Activated CD4-positive, alpha-beta T cell treated with anti-CD3 and anti-CD28 coated beads, Interleukin-2, amount 50 U/mL, for 1 hour (primary cell): ENCODE measurements at regions not wholly inside any gene's neighbourhood (a gene's known extent, or its start where the extent isn't known, plus 50 kb on each side); places are given as distances from the start of the nearest gene placed in this dataset.

ENCODE experiments used
- DNase-seq: peaks from one replicate; pipeline ENCODE4 v3.0.0-alpha.2; 2020

- no peak for DNase-seq
Measured at GRCh38 chr2:221205103-221205673, 366.9 kb downstream of the EPHA4 start.

DNA sequence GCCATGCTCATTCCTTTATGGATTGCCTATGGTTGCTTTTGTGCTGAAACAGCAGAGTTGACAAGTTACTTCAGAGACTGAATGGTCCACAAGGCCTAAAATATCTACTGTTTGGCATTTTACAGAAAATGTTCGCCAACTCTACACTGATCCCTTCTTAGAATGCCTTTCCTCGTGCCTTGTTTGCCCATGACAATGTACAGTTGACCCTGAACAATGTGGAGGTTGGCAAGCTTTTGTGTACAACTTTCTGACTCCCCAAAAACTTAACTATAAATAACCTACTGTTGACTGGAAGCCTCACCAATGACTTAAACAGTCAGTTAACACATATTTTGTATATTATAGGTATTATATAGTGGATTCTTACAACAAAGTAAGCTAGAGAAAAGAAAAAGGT is 361.4 kb downstream of the EPHA4 start:
- DNase-seq, result no peak

GRCh38 chr2:221211653-221212052 is 360.5 kb downstream of the EPHA4 start:
- DNase-seq, result no peak

- DNase-seq, result no peak
Measured at GRCh38 chr2:221212105-221212504, 360.0 kb downstream of the EPHA4 start.

GRCh38 chr2:221215487-221215886 is 356.6 kb downstream of the EPHA4 start:
- no peak for DNase-seq

GRCh38 chr2:221216636-221217035 is 355.5 kb downstream of the EPHA4 start:
- no peak for DNase-seq

GRCh38 chr2:221225752-221226151 is 346.4 kb downstream of the EPHA4 start:
- no peak for DNase-seq

- no peak for DNase-seq
Measured at GRCh38 chr2:221228214-221228769, 343.8 kb downstream of the EPHA4 start.

GRCh38 chr2:221229099-221229498 is 343.0 kb downstream of the EPHA4 start:
- no peak for DNase-seq

- no peak for DNase-seq
Measured at GRCh38 chr2:221231511-221231910, 340.6 kb downstream of the EPHA4 start.

DNA sequence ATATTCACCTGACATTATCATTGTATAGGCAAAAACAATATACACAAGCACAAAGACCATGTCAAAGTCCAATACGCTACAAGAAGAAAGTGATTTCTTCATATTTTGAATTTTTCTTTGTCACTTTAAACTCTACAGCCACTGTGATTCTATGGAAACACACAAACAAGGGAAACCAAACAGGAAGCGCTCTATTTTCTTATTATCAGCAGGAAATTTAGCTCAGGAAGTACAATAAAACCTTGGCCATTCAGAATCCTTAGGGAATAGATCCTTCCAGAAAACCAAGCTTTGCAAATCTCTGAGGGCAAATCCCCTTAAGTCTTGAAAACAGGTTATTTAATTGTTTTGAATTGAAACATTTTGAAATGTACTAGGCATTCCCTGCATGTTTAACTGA is 336.2 kb downstream of the EPHA4 start:
- DNase-seq, result no peak

GRCh38 chr2:221241072-221241471 is 331.0 kb downstream of the EPHA4 start:
- DNase-seq, result no peak

DNA sequence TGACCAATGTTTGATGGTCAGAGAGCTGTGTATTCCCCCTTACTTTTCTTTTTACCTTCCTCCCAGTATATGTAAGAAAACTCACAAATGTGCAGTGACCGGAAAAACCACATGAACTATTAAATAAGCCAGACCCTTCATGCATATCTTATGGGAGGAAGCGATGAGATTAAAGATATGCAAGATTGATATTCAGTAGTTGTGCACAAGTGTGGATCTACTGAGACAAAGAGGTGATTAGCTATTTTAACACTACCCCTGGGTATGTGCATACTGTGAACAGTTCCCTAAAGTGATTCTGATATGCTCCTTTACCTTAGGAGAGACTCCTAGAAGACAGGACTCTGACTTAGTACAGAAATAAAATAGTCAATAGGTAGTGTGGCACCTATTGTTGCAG is 328.3 kb downstream of the EPHA4 start:
- no peak for DNase-seq

DNA sequence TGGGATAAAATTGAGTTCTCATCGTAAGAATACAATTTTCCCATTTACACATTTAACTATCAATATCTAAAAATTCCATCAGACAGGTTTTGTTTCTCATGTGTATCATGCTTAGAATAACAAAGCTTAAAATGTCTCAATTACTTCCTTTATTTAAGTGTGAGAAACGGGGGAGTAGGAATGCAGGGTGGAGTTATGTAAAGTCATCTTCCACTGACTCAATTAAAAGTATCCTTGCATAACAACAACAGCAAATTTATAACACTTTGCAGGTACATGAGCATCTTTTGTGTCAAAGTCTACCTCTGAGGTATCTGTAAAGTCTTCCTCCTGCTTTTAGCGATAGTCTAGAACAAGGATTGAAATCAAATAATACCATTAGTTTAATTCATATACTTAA is 327.1 kb downstream of the EPHA4 start:
- DNase-seq, result no peak

DNA sequence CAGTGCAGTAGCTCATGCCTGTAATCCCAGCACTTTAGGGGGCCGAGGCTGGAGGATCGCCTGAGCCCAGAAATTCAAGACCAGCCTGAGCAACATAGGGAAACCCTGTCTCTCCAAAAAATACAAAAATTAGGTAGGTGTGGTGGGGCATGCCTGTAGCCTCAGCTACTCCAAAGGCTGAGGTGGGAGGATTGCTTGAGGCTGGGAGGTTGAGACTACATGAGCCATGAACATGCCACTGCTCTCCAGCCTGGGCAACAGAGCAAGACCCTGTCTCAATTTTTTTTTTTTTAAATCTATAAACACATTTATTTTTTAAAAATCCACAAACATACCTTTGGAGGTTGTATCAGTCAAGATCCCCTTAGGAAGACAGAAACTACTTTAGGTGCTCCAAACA is 326.3 kb downstream of the EPHA4 start:
- no peak for DNase-seq

DNA sequence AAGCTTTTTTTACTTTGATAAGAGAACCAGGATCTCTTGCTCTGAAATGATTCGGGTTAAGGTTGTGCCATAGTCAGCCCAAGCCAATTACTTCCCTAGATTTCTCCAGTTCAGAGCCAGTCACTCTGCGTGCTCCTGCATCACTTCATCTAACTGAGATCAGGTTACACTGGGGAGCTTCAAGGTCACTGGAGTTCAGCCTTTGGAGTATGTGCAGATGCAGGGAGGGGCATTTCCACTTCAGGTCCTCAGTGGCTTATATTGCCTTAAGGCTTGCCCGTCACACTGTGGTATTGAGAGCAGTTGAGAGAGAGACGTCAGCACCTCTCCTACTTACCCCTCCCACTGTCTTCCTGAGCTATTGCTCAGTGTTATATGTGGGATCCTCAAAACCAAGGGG is 317.8 kb downstream of the EPHA4 start:
- DNase-seq, result no peak

GRCh38 chr2:221255862-221256261 is 316.2 kb downstream of the EPHA4 start:
- no peak for DNase-seq

DNA sequence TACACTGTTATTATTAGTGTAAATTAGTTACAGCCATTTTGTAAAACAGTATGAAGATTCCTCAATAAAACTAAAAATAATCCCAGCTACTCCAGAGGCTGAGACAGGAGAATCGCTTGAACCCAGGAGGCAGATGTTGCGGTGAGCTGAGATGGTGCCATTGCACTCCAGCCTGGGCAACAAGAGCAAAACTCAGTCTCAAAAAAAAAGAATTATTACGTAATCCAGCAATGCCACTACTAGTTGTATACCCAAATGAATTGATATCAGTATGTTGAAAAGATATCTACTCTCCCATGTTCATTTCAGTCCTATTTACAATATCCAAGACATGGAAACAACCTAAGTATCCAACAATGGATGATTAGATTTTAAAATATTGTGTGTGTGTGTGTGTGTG is 313.6 kb downstream of the EPHA4 start:
- DNase-seq, result no peak

DNA sequence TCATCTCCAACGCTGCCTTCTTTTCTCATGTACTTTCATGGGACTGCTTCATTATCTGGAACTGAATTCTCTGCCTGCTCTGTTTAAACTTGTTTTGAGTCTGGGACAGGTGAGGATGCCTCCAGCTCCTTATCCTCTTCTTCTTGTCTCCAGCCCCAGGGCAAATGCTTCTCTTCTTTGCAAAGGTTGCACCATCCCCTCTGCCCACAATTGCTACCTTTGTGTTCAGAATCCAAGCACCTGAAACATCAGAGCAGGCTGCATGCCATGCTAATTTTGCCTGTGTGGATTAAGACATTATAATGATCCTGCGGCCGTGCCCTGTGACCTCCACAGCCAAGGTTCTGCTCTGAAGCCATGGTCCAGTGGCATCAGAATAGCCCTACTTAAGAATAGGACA is 309.5 kb downstream of the EPHA4 start:
- DNase-seq, result no peak

DNA sequence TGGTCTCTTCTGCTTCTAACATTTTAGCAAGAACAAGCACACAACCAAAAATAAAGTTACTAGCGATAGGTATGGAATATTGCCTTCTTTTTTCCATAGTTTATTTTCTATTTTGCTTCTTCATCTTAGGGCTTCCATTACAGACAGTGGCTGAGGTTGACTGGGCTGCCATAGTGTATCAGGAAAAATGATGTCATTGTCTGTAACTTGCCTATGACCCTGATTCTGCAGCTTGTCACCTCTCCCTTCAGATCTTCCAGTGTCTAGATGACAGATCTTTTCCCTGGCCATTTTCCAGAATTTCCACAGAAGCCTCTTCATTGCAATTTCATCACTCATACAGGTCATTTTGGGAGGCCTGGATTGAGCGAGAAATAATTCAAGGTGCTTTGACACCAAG is 308.5 kb downstream of the EPHA4 start:
- no peak for DNase-seq

- DNase-seq, result no peak
Measured at GRCh38 chr2:221264318-221264717, 307.8 kb downstream of the EPHA4 start.

DNA sequence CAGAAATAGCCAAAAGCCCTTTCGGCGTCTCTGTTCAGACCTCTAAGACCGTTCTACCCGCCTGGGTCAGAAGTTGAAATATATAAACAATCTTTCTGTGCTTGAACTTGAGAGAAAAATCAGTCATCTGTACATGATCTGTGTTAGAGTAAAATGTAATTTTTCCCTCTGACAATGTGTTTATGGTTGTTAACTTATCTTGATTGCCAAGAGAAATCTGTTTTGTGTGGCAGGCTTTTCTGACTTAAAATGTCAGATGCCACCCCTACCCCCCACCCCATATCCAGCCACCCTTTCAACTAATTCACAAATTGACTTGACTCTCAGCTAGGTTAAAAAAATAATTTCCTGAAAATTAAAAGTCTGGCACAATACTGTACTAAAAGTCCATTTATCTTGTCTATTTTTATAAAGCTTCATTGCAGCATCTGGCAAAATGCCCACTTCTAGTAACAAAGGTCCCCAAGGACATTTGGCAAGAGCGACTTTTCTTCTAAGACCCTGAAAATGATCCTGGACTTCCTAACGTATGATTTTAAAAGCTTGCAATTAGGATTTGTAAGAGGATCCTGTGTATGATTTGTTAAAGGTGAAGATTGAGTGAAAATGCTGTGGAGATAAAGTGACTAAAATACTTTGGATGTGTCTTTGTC is 304.2 kb downstream of the EPHA4 start:
- DNase-seq, result no peak

DNA sequence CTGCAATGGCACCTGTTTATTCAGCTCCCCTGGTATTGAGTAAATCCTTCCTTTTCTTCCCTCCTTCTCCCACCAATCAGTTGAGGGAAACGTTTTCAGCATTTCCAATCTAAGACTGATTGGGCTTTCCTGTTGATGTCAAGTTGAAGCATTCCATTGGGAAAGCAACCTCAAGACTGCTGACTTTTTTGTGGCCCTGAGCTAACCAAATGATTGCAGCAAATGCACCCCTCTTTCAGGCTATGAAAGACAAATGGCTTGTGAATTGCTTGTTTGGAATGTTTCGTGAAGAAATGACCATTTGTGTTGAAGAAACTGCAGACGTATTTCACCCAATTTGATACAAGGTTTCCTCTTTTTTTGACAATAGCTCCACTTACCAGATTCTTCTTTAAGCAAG is 303.5 kb downstream of the EPHA4 start:
- no peak for DNase-seq

- DNase-seq, result no peak
Measured at GRCh38 chr2:221270806-221271205, 301.3 kb downstream of the EPHA4 start.

DNA sequence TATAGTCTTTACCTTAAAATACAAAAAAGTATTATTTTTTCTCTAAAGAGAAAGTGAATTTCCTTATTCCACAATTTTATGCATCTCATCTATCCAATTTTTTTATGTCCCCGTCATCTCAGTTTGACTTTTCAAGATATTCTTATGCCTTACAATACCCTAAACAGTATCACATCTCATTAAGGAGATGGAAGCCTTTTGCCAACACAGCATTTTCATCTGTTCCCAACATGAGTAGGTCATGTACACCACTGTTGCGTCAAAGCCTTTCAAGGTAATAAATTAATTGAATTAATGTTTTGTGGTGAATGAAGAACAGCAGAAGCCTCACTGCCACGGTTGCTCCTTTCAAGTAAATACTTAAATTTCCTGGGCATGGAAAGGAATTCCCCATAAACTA is 299.4 kb downstream of the EPHA4 start:
- DNase-seq, result no peak
